GM18861 (cell line): ENCODE measurements at regions not wholly inside any gene's neighbourhood (a gene's known extent, or its start where the extent isn't known, plus 50 kb on each side); places are given as distances from the start of the nearest gene placed in this dataset.
"Not testable (repeated sequence)": the region's sequence is repeated elsewhere in the genome, so short reads cannot be mapped to it uniquely, and the experiment has no call there.

Experiments
- ATAC-seq: cut with Tn5 transposase; IDR thresholded peaks from one replicate; pipeline ENCODE4 v1.9.1; 2021; ENCODE audit not compliant: unreplicated experiment

GRCh38 chrX:8105531-8105930 is 65.5 kb downstream of the VCX2 start:
- no peak for ATAC-seq

DNA sequence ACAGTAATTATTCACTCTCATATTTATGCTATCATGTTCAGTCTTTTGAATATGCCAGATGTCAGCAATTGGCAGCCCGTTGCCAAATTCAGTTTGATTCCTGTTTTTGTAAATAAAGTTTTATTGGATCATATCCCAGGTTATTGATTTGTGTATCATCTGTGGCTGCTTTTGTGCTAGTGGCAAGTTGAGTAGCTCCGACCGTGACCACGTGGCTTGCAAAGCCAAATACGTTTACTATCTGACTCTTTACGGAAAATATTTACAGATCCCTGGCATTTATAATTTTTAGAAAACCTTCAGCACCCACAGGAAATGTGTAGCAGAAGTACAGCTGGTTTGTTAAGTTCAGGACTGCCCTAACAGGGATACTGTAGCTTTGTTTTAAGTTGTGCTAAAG is 67.4 kb downstream of the VCX2 start:
- ATAC-seq, result no peak

- no peak for ATAC-seq
Observed at GRCh38 chrX:8091510-8091909, 79.6 kb downstream of the VCX2 start.

DNA sequence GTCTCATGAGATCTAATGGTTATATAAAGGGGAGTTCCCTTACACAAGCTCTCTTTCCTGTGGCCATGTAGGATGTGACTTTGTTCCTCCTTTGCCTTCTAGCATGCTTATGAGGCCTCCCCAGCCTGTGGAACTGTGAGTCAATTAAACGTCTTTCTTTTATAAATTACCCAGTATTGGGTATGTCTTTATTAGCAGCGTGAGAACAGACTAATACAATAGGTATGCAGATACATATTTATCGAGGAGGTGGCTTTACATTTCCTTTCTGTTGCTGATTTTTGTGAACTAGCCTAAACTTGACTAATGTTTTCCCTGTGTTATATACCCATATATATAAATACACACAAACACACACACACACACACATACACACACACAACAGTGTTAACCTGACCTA is 80.2 kb downstream of the VCX2 start:
- no peak for ATAC-seq

DNA sequence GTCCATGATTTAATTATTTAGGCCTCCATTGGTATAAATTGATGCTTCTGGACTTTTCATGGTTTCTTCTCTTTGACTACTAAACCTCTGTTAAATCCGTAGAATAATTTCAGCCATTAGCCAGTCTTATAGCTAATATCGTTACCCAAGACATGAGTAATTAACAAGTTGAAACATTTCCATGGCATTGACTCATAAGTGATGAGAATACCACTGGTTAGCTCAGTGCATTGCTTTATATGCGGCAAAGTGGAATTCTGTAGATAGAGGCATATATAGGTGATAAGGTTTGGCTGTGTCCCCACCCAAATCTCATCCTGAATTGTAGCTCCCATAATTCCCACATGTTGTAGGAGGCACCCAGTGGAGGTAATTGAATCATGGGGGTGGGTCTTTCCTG is 80.6 kb downstream of the VCX2 start:
- no peak for ATAC-seq

DNA sequence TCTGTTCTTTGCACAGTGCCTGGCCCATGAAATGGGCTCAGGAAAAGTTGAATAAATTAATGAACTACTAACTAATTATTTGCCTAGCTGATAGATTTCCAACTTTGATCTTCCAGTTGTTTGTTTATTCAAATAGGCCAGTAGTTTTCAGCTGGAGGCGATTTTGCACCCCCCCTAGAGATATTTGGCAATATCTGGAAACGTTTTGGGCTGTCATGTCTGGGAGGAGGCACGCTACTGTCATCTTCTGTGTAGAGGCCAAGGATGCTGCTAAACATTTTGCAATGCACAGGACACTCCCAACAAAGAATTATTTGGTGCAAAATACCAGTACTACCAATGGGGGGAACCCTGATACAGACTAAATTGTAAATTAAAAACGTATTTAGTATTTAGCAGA is 81.9 kb downstream of the VCX2 start:
- ATAC-seq, result no peak

DNA sequence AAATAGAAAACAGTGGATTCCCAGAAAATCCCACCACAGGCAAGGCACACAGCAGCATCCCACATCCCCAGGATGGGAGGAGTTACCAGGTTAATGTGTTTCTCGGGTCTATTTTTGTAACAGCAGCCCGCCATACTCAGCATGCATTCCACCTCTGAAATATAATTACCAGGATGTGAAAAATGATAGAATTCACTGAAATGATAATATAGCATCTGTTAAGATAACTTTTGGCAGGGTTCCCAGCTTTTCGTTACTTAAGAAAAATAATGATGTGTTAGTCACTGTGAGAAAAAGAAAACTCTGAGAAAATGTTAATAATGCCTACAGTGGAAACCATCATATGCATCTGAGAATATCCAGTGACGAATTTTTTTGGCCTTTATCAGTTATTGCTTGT is 87.1 kb downstream of the VCX2 start:
- ATAC-seq, result no peak

- ATAC-seq, result no peak
Observed at GRCh38 chrX:8083286-8083685, 87.8 kb downstream of the VCX2 start.

DNA sequence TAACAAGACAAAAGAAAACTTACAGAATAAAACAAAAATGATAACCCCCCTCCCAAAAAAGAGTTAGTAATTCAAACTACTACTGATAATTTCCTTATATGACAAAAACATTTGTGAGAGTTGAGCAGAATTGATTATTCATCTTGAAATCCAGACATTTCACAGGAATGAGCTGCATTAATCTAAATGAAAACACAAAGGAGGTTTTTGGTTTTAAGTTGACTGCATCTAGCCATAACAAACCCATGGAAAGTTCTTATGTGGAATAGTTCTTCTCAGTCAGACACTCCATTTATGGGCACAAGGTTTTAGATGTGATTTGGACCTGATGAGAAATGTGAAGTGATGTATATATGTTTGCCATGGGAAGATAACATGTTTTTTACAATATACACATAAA is 95.4 kb downstream of the VCX2 start:
- ATAC-seq, result no peak

DNA sequence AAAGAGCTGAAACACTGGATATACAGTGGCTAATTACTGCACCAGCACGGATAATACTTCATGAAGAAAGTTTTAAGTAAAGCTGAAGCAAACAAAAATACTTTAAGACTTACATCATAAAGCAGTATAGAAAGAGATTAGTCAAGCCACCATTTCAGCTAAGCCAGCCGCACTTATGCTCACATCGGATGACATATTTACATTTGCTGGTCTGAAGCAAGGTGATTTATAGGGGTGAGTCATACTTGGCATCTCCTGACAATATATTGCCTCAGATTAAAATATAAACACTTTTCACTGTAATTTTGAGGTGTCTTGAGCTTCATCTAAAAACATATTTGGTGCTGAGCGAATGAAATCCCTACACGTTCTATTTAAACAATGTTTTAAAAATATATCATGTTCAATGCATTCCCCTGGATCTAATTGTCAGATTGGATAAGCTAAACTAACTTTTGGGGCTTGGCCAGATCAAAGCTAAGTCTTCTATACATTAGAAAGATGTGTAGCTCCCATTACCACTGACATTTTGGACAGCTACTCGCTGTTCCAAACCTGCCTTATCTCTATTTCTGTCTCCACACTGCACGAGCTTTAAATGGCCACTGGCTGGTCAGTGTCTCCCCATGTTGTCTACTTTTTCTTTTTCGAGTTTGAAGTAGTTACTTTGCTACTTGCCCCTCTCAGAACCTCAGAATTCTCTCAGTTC is 103.2 kb downstream of the VCX2 start:
- no peak for ATAC-seq

- ATAC-seq, result no peak
Observed at GRCh38 chrX:8052909-8053308, 118.2 kb downstream of the VCX2 start.

GRCh38 chrX:8049827-8050226 is 121.2 kb downstream of the VCX2 start:
- no peak for ATAC-seq

- ATAC-seq, result no peak
Observed at GRCh38 chrX:8048466-8048865, 121.3 kb upstream of the PNPLA4 start.

DNA sequence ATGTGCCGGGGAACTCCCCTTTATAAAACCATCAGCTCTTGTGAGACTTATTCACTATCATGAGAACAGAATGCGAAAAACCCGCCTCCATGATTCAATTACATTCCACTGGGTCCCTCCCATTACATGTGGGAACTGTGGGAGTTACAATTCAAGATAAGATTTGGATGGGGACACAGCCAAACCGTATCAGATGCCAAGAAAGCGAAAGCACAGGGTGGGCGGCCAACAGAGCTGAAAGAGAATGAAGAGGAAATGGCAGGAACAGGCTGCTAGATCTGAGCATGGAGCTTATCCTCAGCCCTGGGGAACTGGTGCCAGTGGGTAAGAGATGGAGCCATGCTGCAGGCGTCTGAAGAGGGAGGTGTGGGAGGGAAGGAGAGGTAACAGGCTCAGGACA is 117.7 kb upstream of the PNPLA4 start:
- no peak for ATAC-seq

DNA sequence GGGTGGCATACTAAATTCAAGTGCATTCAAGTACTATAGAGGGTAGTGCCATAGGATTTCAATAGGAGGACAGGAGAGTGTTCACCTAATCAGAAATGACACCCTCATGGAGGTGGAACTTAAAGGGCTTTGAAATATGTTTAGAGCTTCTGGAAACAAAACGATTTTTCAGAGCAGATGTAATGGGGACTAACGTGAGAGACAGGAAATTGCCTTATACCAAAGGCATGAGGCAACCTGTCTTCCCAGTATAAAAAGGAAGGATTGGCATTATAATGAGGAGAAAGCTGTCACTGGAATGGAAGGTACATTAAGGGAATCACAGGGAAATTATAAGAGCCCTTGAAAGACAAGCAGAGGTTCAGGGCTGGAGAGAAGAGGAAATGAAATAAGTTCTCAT is 116.3 kb upstream of the PNPLA4 start:
- no peak for ATAC-seq

DNA sequence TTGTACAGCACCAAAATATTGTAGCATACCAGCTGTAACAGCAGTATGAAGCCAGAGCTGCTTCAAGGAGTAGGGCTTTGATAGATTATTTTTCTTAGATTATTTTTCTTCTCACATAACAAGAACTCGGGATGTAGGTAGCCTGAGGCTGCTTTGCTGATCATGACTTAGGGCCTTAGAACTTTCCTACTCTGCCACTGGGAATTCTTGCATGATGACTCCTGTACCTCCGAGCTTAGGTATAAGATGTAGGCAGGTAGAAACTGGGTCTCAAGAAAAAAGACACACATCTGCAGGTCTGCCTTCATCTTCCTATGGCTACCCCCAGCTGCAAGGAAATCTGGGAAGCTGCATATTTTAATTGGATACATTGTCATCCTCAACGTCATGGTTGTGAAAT is 115.9 kb upstream of the PNPLA4 start:
- no peak for ATAC-seq

DNA sequence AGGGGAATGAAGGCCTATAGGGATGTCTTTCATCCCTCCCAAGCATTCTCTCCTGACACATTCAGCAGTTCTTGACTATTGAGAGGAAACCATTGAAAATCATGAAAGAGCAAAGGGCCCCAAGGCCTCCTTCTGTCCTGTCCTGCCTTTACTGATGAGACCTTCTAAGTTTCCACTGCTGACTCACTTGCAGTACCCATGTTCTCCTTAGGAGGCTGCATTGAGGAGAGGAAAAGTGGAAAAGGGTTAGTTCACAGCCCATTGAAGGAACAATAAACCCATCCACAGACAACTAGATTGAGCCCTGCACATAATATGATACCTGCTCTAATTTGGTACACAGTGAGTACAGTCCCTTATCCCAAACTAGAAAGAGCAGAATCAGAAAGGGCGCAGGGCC is 115.1 kb upstream of the PNPLA4 start:
- ATAC-seq, result peak; percentile 64

DNA sequence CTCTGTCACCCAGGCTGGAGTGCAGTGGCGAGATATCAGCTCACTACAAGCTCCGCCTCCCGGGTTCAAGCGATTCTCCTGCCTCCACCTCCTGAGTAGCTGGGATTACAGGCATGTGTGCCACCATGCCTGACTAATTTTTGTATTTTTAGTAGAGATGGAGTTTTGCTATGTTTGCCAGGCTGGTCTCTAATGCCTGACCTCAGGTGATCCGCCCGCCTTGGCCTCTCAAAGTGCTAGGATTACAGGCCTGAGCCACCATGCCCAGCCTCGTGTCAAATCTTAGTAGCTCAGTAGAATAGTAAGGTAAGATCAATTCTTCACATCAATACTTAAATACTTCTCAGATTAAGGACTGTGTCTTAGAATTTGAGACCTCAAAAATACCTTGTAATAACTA is 112.5 kb upstream of the PNPLA4 start:
- not testable (repeated sequence) for ATAC-seq

DNA sequence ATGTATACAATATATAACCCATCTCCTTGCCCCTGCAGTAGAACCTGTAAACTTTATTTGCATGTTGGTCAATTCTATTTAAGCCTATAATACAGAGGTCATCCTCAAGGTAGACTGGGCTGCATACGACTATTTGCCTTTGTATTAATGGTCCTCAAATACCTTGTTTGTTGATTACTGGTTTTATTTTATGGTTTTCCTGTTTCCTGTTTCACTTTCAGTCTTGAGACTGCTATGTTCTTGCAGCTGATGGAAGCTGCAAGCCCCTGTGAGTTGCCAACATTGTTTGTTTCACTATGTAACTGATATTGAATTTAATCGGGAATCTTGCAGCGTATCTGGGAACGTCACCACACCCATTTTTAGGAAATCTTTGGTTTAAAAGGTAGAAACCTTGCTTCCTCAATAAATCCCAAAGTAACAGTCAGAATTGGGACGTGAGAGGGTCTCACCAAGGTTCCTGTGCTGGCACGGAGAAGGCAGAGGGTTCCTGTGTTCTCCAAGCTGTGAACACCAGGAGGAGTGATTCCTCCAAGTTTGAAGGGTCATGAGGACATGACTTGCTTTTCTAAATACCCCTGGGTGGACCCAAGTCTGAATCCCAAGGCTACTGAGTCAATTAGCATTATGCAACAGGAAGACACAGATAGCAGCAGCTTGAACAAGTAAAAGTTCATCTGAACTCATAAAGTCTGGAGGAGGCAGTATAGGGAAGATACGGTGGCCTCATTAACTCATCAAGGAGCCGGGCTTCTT is 110.6 kb upstream of the PNPLA4 start:
- peak; percentile 42 for ATAC-seq

GRCh38 chrX:8036914-8037313 is 109.7 kb upstream of the PNPLA4 start:
- ATAC-seq, result no peak

DNA sequence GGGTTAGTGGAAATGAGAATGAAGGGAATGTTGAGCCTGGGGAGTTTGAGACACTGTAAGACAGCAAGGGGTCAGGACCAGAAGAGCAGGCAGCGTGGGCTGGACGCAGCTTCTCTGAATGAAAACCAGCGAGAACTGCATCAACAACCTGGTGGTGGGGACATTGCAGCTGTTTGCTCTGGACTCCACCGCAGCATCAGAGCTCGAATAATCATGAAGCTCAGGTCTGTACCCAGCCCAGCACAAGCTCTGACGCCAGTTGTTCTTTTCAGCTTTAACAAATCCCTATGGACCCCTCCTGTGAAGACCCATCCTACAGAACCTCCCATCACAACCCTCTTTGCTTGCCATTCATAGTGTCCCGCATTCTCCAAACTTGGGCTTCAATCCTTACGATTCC is 106.8 kb upstream of the PNPLA4 start:
- no peak for ATAC-seq

DNA sequence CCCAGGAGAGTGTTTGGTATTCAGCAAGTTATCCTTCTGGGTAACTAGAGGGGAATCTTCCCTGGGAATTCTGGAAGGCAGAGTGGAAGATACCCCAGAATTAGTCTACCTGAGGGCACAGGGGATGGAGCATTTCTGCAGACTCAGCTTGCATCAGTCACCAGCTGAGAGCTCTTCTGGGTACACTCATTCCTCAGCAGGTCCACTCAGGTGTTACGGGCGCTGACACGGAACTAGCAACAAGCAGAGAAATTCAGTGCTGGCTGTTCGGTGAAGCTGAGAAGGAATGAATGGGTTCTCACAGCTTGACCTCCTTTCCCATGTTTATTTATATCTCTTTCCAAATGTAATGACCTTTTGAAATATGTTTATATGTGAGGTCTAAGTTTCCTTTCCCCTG is 106.0 kb upstream of the PNPLA4 start:
- ATAC-seq, result no peak

GRCh38 chrX:8030361-8030760 is 103.1 kb upstream of the PNPLA4 start:
- ATAC-seq, result no peak
